ENCODE measurements at regions not wholly inside any gene's neighbourhood (a gene's known extent, or its start where the extent isn't known, plus 50 kb on each side); places are given as distances from the start of the nearest gene placed in this dataset.

DNA sequence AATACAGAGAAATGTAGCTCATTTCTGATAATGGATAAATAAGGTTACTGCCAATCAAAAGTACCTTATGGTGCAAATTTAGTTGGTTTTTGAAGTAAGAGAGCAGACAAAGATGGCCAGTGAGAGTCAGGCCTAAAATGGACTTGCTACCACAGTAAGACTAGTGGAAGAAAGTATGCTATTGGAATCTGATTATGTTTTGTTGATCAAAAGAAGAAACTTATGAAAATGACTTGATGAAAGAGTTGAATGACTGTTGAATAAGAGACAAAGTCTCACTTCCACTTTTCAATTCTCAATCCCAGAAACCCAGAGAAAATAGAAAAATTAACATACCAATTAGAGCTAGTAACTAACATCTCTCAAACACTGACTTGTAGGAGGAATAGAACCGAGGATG lies 737.8 kb upstream of the INTU start:
- TF ChIP-seq, protein P1, sequence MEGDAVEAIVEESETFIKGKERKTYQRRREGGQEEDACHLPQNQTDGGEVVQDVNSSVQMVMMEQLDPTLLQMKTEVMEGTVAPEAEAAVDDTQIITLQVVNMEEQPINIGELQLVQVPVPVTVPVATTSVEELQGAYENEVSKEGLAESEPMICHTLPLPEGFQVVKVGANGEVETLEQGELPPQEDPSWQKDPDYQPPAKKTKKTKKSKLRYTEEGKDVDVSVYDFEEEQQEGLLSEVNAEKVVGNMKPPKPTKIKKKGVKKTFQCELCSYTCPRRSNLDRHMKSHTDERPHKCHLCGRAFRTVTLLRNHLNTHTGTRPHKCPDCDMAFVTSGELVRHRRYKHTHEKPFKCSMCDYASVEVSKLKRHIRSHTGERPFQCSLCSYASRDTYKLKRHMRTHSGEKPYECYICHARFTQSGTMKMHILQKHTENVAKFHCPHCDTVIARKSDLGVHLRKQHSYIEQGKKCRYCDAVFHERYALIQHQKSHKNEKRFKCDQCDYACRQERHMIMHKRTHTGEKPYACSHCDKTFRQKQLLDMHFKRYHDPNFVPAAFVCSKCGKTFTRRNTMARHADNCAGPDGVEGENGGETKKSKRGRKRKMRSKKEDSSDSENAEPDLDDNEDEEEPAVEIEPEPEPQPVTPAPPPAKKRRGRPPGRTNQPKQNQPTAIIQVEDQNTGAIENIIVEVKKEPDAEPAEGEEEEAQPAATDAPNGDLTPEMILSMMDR (IDR thresholded peaks at IDR 0.05): no peak
- TF ChIP-seq POLR2A (IDR thresholded peaks at IDR 0.05): no peak
- no peak for TF ChIP-seq POLR2AphosphoS5 (IDR thresholded peaks at IDR 0.05)

Data from suprapubic skin (tissue), 4 donors.